IMR-90 (cell line): ENCODE measurements at regions not wholly inside any gene's neighbourhood (a gene's known extent, or its start where the extent isn't known, plus 50 kb on each side); places are given as distances from the start of the nearest gene placed in this dataset.

ENCODE experiments used
- ATAC-seq: fragments of 200-7000 bp; cut with Tn5 transposase; 2 replicates; pipeline ENCODE4 v1.9.1; 2020; ENCODE audit warnings: low read depth, mild to moderate bottlenecking, moderate library complexity
- BruUV-seq: library from RNA; stranded (reverse); fragments of 400-500 nt; replicated peaks from 2 replicates; lab custom pipeline; 2021; lab: Mats Ljungman, UMichigan
- CTCF ChIA-PET: fragments of 300-600 bp; formaldehyde crosslinking; extraction: SDS; loops from one replicate; lab custom pipeline; 2021; ENCODE audit warnings: antibody characterized with exemption; lab: Yijun Ruan, JAX
- POLR2A ChIA-PET: fragments of 300-600 bp; sonication (Branson Sonifier 250); formaldehyde crosslinking; loops from one replicate; lab custom pipeline; 2022; ENCODE audit warnings: antibody characterized with exemption; ENCODE audit not compliant: unreplicated experiment; lab: Charles Lee
- DNase-seq: peaks from one replicate; pipeline ENCODE4 v3.0.0; 2013
- H2AFZ ChIP-seq: replicated peaks from 2 replicates; pipeline ENCODE3; 2013; ENCODE audit warnings: low read length, mild to moderate bottlenecking; ENCODE audit not compliant: poor library complexity
- H2AK5ac ChIP-seq: 2 replicates; pipeline ENCODE4 v1.6.1; 2013; ENCODE audit warnings: low read depth, low read length, inconsistent platforms
- H2AK9ac ChIP-seq: replicated peaks from 2 replicates; pipeline ENCODE3; 2013; ENCODE audit warnings: mild to moderate bottlenecking, low read depth, low read length, moderate library complexity; ENCODE audit not compliant: poor library complexity
- H2BK120ac ChIP-seq: 2 replicates; pipeline ENCODE4 v1.6.1; 2013; ENCODE audit warnings: low read depth, low read length, inconsistent platforms
- H2BK15ac ChIP-seq: 3 replicates; pipeline ENCODE4 v1.6.1; 2013; ENCODE audit warnings: low read depth, low read length, inconsistent platforms
- H2BK20ac ChIP-seq: 2 replicates; pipeline ENCODE4 v1.6.1; 2013; ENCODE audit warnings: low read depth, mild to moderate bottlenecking, inconsistent platforms, low read length, moderate library complexity
- H2BK5ac ChIP-seq: 2 replicates; pipeline ENCODE4 v1.6.1; 2013; ENCODE audit warnings: mild to moderate bottlenecking, low read depth, low read length, inconsistent platforms; ENCODE audit not compliant: poor library complexity, severe bottlenecking
- H3K14ac ChIP-seq: replicated peaks from 2 replicates; pipeline ENCODE4 v1.6.1; 2013; ENCODE audit warnings: low read depth, low read length, inconsistent platforms
- H3K18ac ChIP-seq: 2 replicates; pipeline ENCODE4 v1.6.1; 2013; ENCODE audit warnings: low read depth, low read length, control low read depth
- H3K23ac ChIP-seq: 2 replicates; pipeline ENCODE4 v1.6.1; 2013; ENCODE audit warnings: low read depth, low read length, inconsistent platforms
- H3K27ac ChIP-seq: 2 replicates; pipeline ENCODE4 v1.5.1; 2013; ENCODE audit warnings: mild to moderate bottlenecking, control low read depth, low read length; ENCODE audit not compliant: insufficient read depth
- H3K27me3 ChIP-seq: 2 replicates; pipeline ENCODE4 v1.6.1; 2013; ENCODE audit warnings: low read length; ENCODE audit not compliant: control insufficient read depth, insufficient read depth
- H3K36me3 ChIP-seq: 2 replicates; pipeline ENCODE4 v1.6.1; 2013; ENCODE audit warnings: low read length, mixed read lengths; ENCODE audit not compliant: control insufficient read depth, insufficient read depth
- H3K4ac ChIP-seq: 2 replicates; pipeline ENCODE4 v1.6.1; 2013; ENCODE audit warnings: low read depth, low read length, inconsistent platforms
- H3K4me1 ChIP-seq: 2 replicates; pipeline ENCODE4 v1.6.1; 2013; ENCODE audit warnings: low read length, mixed read lengths; ENCODE audit not compliant: control insufficient read depth, insufficient read depth
- H3K4me2 ChIP-seq: 2 replicates; pipeline ENCODE4 v1.6.1; 2013; ENCODE audit warnings: low read depth, mild to moderate bottlenecking, control low read depth, low read length, moderate library complexity
- H3K4me3 ChIP-seq: 2 replicates; pipeline ENCODE4 v1.5.1; 2013; ENCODE audit warnings: low read depth, mild to moderate bottlenecking, control low read depth, low read length, moderate library complexity; ENCODE audit not compliant: insufficient read depth
- H3K56ac ChIP-seq: 2 replicates; pipeline ENCODE4 v1.6.1; 2013; ENCODE audit warnings: low read length, inconsistent platforms; ENCODE audit not compliant: insufficient read depth; ENCODE audit errors: extremely low read depth
- H3K79me1 ChIP-seq, 2 experiments: 2 replicates each; pipeline ENCODE4 v1.6.1; 2013; ENCODE audit warnings: low read length in 2 of 2, inconsistent platforms in 1 of 2, low read depth in 1 of 2
- H3K9ac ChIP-seq: 2 replicates; pipeline ENCODE4 v1.6.1; 2013; ENCODE audit warnings: low read depth, low read length, control low read depth
- H3K9me1 ChIP-seq: 2 replicates; pipeline ENCODE4 v1.6.1; 2013; ENCODE audit warnings: low read length, inconsistent platforms; ENCODE audit not compliant: insufficient read depth
- H3K9me3 ChIP-seq: 2 replicates; pipeline ENCODE4 v1.6.1; 2013; ENCODE audit warnings: low read length; ENCODE audit not compliant: control insufficient read depth, insufficient read depth
- H4K20me1 ChIP-seq: 2 replicates; pipeline ENCODE4 v1.6.1; 2013; ENCODE audit warnings: low read length, inconsistent platforms; ENCODE audit not compliant: insufficient read depth
- H4K5ac ChIP-seq: 2 replicates; pipeline ENCODE4 v1.6.1; 2013; ENCODE audit warnings: mild to moderate bottlenecking, low read depth, low read length, control low read depth
- H4K8ac ChIP-seq, 2 experiments: 2 replicates each; pipeline ENCODE4 v1.6.1; 2013; ENCODE audit warnings: low read depth in 2 of 2, low read length in 2 of 2, control low read depth in 1 of 2, inconsistent platforms in 1 of 2
- H4K91ac ChIP-seq: 2 replicates; pipeline ENCODE4 v1.6.1; 2013; ENCODE audit warnings: low read depth, low read length, inconsistent platforms; ENCODE audit not compliant: insufficient read depth
- CEBPB ChIP-seq: IDR thresholded peaks from 2 replicates; pipeline ENCODE4 v1.6.1; 2012; ENCODE audit warnings: low read depth, low read length, improper control_type of control experiment
- CHD1 ChIP-seq: IDR thresholded peaks from 2 replicates; pipeline ENCODE4 v1.6.1; 2012; ENCODE audit warnings: low read depth, low read length, improper control_type of control experiment
- FOS ChIP-seq: fragments of 150-350 bp; IDR thresholded peaks from 2 replicates; pipeline ENCODE4 v1.6.1; 2016; ENCODE audit warnings: low read depth, low read length
- MAZ ChIP-seq: IDR thresholded peaks from 2 replicates; pipeline ENCODE4 v1.6.1; 2012; ENCODE audit warnings: low read depth, mild to moderate bottlenecking, low read length, improper control_type of control experiment, moderate library complexity, borderline replicate concordance
- MXI1 ChIP-seq: IDR thresholded peaks from 2 replicates; pipeline ENCODE4 v1.6.1; 2012; ENCODE audit warnings: low read depth, mild to moderate bottlenecking, low read length, moderate library complexity, borderline replicate concordance
- NFE2L2 ChIP-seq: fragments of 150-350 bp; IDR thresholded peaks from 2 replicates; pipeline ENCODE4 v1.6.1; 2016; ENCODE audit warnings: low read depth, mild to moderate bottlenecking, low read length
- POLR2A ChIP-seq: IDR thresholded peaks from 2 replicates; pipeline ENCODE4 v1.6.1; 2012; ENCODE audit warnings: mild to moderate bottlenecking, low read depth, low read length
- RAD21 ChIP-seq: IDR thresholded peaks from 2 replicates; pipeline ENCODE4 v1.6.1; 2012; ENCODE audit warnings: low read length, improper control_type of control experiment
- RCOR1 ChIP-seq: IDR thresholded peaks from 2 replicates; pipeline ENCODE4 v1.6.1; 2012; ENCODE audit warnings: mild to moderate bottlenecking, low read length, improper control_type of control experiment; ENCODE audit not compliant: insufficient replicate concordance
- RFX5 ChIP-seq: IDR thresholded peaks from 2 replicates; pipeline ENCODE4 v1.8.0; 2012; ENCODE audit warnings: low read depth, mild to moderate bottlenecking, low read length, moderate library complexity
- SMC3 ChIP-seq: fragments of 150-350 bp; IDR thresholded peaks from 2 replicates; pipeline ENCODE4 v1.6.1; 2016; ENCODE audit warnings: low read depth, mild to moderate bottlenecking, antibody characterized with exemption, low read length, moderate library complexity
- WGBS, 2 experiments: methylation state at CpG; one replicate each; pipeline versions ENCODE4 v1.1.5 to v1.1.7; 2013; ENCODE audit warnings: missing lambda C conversion rate in 2 of 2; ENCODE audit not compliant: insufficient read length in 1 of 2; ENCODE audit errors: extremely low coverage in 2 of 2; 5-methylcytosine and 5-hydroxymethylcytosine counted together
- dilution Hi-C: fragments of 300-500 bp; cut with HindIII; formaldehyde crosslinking; loops from one replicate; pipeline ENCODE4 v1.14.3; 2018; ENCODE audit warnings: low sequenced_read_pairs; ENCODE audit not compliant: unreplicated experiment
- in situ Hi-C: fragments of 300-500 bp; cut with MboI; formaldehyde crosslinking; loops from 3 replicates; pipeline ENCODE4 v1.14.3; 2019; ENCODE audit warnings: low sequenced_read_pairs, inconsistent platforms, mixed read lengths
- intact Hi-C: fragments of 100-400 bp; cut with micrococcal nuclease; formaldehyde crosslinking; loops from 2 replicates; pipeline ENCODE4 v1.10.0; 2022
- TF ChIP-seq, protein P1 (sequence below): fragments of 150-350 bp; IDR thresholded peaks from 2 replicates; pipeline ENCODE4 v1.6.1; 2016; ENCODE audit warnings: low read depth, mild to moderate bottlenecking, low read length, moderate library complexity, borderline replicate concordance

- Histone ChIP-seq H3K4me1 (no peaks in the 10 kb centered on the region), H3K9me3 (no peaks in the 10 kb centered on the region), H2BK15ac (no peak overlapping the region), H2AFZ (no peak overlapping the region), H3K56ac (no peak overlapping the region), H3K4me3 (no peak overlapping the region), H4K20me1 (no peaks in the 10 kb centered on the region), H3K27me3 (no peaks in the 10 kb centered on the region; the same call in 1 of the 2 replicates), H2AK9ac (no peak overlapping the region), H2BK120ac (no peak overlapping the region), H3K9ac (no peak overlapping the region), H3K79me1 (no peaks in the 10 kb centered on the region), H3K18ac (no peak overlapping the region), H3K36me3 (no peaks in the 10 kb centered on the region), H2BK20ac (no peak overlapping the region), H4K91ac (no peak overlapping the region), H3K4me2 (no peak overlapping the region), H4K8ac (no peak overlapping the region), H3K14ac (no peak overlapping the region), H3K4ac (no peak overlapping the region), H3K27ac (no peak overlapping the region), H2AK5ac (no peak overlapping the region), H3K9me1 (no peaks in the 10 kb centered on the region), H3K23ac (no peak overlapping the region), H2BK5ac (no peak overlapping the region), H4K5ac (no peak overlapping the region)
- dilution Hi-C loops, result no loop called here
- POLR2A ChIA-PET, result no interaction called here
- DNase-seq, result no peak
- CTCF ChIA-PET, result no interaction called here
- in situ Hi-C loops, result no loop called here
- intact Hi-C loops, result no loop called here
- no peak for ATAC-seq
- no CpG with 5 or more reads among the region's 2 CpGs for WGBS, 2 experiments
- no TSS peak for BruUV-seq
- no peak for TF ChIP-seq CEBPB
- TF ChIP-seq MAZ, result no peak
- no peak for TF ChIP-seq FOS
- no peak for TF ChIP-seq MXI1
- no peak for TF ChIP-seq RFX5
- TF ChIP-seq, protein P1, sequence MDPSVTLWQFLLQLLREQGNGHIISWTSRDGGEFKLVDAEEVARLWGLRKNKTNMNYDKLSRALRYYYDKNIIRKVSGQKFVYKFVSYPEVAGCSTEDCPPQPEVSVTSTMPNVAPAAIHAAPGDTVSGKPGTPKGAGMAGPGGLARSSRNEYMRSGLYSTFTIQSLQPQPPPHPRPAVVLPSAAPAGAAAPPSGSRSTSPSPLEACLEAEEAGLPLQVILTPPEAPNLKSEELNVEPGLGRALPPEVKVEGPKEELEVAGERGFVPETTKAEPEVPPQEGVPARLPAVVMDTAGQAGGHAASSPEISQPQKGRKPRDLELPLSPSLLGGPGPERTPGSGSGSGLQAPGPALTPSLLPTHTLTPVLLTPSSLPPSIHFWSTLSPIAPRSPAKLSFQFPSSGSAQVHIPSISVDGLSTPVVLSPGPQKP, result no peak
- no peak for TF ChIP-seq POLR2A
- no peak for TF ChIP-seq RAD21
- no peak for TF ChIP-seq SMC3
- no peak for TF ChIP-seq NFE2L2
- no peak for TF ChIP-seq CHD1
- TF ChIP-seq RCOR1, result no peak
These were observed 177.8 kb upstream of the CD180 start for GRCh38 chr5:67374378-67374777.
